ENCODE measurements at regions not wholly inside any gene's neighbourhood (a gene's known extent, or its start where the extent isn't known, plus 50 kb on each side); places are given as distances from the start of the nearest gene placed in this dataset.

DNA sequence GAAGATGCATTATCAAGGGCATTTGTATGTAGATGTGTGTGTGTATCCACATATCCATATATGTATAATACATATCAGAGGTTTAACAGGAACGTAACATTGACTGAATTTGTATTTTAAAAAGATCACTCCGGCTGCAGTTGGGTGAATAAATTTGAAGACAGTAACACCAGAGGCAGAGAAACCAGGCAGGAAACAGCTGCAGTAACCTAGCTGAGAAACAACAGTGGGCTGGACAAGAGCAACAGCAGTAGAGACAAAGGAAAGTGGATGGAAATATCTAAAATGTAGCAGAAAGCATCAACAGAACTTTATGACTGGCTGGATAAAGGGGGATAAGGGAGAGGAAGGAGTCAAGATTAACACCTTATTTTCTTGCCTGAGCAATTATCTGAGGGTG, 68.3 kb upstream of the SETMAR start:
- no peak overlapping the region for H3K4me3 ChIP-seq (ENCODE audit: low read depth, low read length)
- H3K27me3 ChIP-seq (ENCODE audit: control insufficient read depth, insufficient read depth, low read length): no peaks in the 10 kb centered on the region
- no peak for DNase-seq (ENCODE audit: low read depth, low spot score)
- ChIA-PET CTCF (no interaction called here), POLR2A (no interaction called here)
- H3K9me3 ChIP-seq (ENCODE audit: control insufficient read depth, insufficient read depth, low read length): no peaks in the 10 kb centered on the region; the same call in 1 of the 2 replicates
- H3K27ac ChIP-seq (ENCODE audit: low read depth, low read length): no peak overlapping the region
- TF ChIP-seq, protein P1, sequence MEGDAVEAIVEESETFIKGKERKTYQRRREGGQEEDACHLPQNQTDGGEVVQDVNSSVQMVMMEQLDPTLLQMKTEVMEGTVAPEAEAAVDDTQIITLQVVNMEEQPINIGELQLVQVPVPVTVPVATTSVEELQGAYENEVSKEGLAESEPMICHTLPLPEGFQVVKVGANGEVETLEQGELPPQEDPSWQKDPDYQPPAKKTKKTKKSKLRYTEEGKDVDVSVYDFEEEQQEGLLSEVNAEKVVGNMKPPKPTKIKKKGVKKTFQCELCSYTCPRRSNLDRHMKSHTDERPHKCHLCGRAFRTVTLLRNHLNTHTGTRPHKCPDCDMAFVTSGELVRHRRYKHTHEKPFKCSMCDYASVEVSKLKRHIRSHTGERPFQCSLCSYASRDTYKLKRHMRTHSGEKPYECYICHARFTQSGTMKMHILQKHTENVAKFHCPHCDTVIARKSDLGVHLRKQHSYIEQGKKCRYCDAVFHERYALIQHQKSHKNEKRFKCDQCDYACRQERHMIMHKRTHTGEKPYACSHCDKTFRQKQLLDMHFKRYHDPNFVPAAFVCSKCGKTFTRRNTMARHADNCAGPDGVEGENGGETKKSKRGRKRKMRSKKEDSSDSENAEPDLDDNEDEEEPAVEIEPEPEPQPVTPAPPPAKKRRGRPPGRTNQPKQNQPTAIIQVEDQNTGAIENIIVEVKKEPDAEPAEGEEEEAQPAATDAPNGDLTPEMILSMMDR (IDR thresholded peaks at IDR 0.05; ENCODE audit: low read depth, low read length): no peak

DNA sequence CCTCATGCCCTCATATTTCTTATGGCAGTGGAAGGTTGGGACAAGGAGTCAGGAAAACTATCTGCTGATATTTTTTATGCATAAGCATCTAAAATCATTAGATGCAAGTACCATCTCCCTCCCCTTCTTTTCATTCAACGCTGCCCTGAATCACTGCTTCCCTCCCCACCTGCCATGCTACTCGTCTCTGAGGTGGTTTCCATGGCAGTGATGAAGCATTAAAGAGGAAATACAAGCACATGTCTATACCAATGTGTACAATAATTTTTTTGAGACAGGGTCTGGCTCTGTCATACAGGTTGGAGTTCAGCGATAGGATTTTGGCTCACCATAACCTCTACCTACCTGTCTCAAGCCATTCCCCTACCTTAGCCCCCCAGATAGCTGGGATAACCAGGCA, 67.5 kb upstream of the SETMAR start:
- Histone ChIP-seq H3K27ac (ENCODE audit: low read depth, low read length) (no peak overlapping the region), H3K4me3 (ENCODE audit: low read depth, low read length) (no peak overlapping the region), H3K9me3 (ENCODE audit: control insufficient read depth, insufficient read depth, low read length) (no peaks in the 10 kb centered on the region), H3K27me3 (ENCODE audit: control insufficient read depth, insufficient read depth, low read length) (no peaks in the 10 kb centered on the region)
- TF ChIP-seq, protein P1 (IDR thresholded peaks at IDR 0.05; ENCODE audit: low read depth, low read length): no peak
- CTCF ChIA-PET: no interaction called here
- DNase-seq (ENCODE audit: low read depth, low spot score): no peak
- POLR2A ChIA-PET: no interaction called here

DNA sequence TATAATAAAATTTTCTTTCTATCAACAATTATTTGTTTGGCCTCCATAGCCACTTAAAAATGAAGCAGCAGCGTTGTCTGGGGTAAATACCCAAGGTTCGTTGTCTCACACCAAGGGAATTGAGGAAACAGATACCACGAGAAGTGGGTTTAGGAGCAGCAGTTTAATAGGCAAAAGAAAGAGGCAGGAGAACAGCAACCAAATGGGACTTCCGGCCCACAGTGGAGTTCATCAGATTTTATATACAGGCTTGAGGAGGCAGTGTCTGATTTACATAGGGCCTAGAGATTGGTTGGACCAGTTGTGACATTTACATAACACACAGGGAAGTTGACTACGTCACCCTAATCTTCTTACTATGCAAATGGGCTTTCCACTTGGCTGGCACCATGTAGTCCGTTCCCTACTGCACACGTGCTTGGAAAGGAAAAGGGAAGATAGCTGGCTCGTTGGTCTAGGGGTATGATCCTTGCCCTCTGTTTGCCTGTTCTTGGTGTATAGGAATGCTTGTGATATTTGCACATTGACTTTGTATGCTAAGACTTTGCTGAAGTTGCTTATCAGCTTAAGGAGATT, 61.5 kb upstream of the SETMAR start:
- DNase-seq (ENCODE audit: low read depth, low spot score): no peak
- Histone ChIP-seq H3K4me3 (ENCODE audit: low read depth, low read length) (no peak overlapping the region), H3K9me3 (ENCODE audit: control insufficient read depth, insufficient read depth, low read length) (peaks cover 16% of the 10 kb centered on the region), H3K27ac (ENCODE audit: low read depth, low read length) (no peak overlapping the region), H3K27me3 (ENCODE audit: control insufficient read depth, insufficient read depth, low read length) (no peaks in the 10 kb centered on the region)
- ChIA-PET CTCF (no interaction called here), POLR2A (interaction anchor here (0.5 kb wide), 1 partner anchor 812 kb away, joined by 3 read pairs; no protein-coding TSS in a partner anchor)
- TF ChIP-seq, protein P1 (IDR thresholded peaks at IDR 0.05; ENCODE audit: low read depth, low read length): no peak

DNA sequence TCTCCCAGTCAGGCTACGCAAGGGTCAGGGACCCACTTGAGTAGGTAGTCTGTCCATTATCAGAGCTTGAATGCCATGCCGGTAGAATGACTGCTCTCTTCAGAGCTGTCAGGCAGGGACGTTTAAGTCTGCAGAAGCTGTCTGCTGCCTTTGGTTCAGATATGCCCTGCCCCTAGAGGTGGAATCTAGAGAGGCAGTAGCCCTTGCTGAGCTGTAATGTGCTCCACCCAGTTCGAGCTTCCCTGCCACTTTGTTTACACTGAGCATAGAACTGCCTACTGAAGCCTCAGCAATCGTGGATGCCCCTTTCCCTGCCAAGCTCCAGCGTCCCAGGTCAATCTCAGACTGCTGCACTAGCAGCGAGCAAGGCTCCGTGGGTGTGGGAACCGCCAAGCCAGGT, 57.5 kb upstream of the SETMAR start:
- H3K27me3 ChIP-seq (ENCODE audit: control insufficient read depth, insufficient read depth, low read length): no peaks in the 10 kb centered on the region
- no peak overlapping the region for H3K4me3 ChIP-seq (ENCODE audit: low read depth, low read length)
- CTCF ChIA-PET: no interaction called here
- POLR2A ChIA-PET: no interaction called here
- H3K27ac ChIP-seq (ENCODE audit: low read depth, low read length): no peak overlapping the region
- peaks cover 22% of the 10 kb centered on the region for H3K9me3 ChIP-seq (ENCODE audit: control insufficient read depth, insufficient read depth, low read length)
- TF ChIP-seq, protein P1 (IDR thresholded peaks at IDR 0.05; ENCODE audit: low read depth, low read length): no peak
- no peak for DNase-seq (ENCODE audit: low read depth, low spot score)

- no peak for DNase-seq (ENCODE audit: low read depth, low spot score)
- CTCF ChIA-PET: no interaction called here
- no peaks in the 10 kb centered on the region for H3K27me3 ChIP-seq (ENCODE audit: control insufficient read depth, insufficient read depth, low read length)
- peaks cover 18% of the 10 kb centered on the region for H3K9me3 ChIP-seq (ENCODE audit: control insufficient read depth, insufficient read depth, low read length)
- no peak overlapping the region for H3K4me3 ChIP-seq (ENCODE audit: low read depth, low read length)
- H3K27ac ChIP-seq (ENCODE audit: low read depth, low read length): no peak overlapping the region
- POLR2A ChIA-PET: no interaction called here
- TF ChIP-seq, protein P1 (IDR thresholded peaks at IDR 0.05; ENCODE audit: low read depth, low read length): no peak
These were observed 55.8 kb upstream of the SETMAR start for GRCh38 chr3:4247391-4247790.

Measured in AG04450 (cell line).